WI38 (cell line): ENCODE measurements at regions not wholly inside any gene's neighbourhood (a gene's known extent, or its start where the extent isn't known, plus 50 kb on each side); places are given as distances from the start of the nearest gene placed in this dataset.

Experiments used
- H3K4me3 ChIP-seq: 2 replicates; pipeline ENCODE4 v1.5.1; 2011; ENCODE audit warnings: low read depth, mild to moderate bottlenecking, control low read depth, low read length
- TF ChIP-seq, protein P1 (sequence below): IDR thresholded peaks from 2 replicates; pipeline ENCODE4 v1.5.1; 2012; ENCODE audit warnings: low read depth, mild to moderate bottlenecking, control low read depth, low read length

DNA sequence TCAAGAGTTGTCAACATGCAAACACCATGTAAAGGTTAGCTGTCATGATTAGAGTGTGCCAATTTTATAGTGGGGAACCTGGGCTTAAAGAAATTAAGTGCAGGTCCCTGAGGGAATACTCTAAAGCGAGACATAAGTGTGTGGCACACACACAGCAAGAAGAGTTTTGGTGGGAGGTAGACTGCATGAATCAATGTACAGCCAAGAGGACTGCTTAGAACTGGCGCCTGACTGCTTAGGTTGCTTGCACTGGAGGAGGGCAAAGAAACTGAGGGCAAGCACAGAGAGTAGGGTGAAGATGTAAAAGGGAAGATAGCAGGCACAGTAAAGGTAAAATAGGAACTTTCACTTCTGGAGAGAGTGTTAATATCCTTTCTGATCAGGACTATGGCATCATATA, 184.9 kb downstream of the SOX2 start:
- TF ChIP-seq, protein P1, sequence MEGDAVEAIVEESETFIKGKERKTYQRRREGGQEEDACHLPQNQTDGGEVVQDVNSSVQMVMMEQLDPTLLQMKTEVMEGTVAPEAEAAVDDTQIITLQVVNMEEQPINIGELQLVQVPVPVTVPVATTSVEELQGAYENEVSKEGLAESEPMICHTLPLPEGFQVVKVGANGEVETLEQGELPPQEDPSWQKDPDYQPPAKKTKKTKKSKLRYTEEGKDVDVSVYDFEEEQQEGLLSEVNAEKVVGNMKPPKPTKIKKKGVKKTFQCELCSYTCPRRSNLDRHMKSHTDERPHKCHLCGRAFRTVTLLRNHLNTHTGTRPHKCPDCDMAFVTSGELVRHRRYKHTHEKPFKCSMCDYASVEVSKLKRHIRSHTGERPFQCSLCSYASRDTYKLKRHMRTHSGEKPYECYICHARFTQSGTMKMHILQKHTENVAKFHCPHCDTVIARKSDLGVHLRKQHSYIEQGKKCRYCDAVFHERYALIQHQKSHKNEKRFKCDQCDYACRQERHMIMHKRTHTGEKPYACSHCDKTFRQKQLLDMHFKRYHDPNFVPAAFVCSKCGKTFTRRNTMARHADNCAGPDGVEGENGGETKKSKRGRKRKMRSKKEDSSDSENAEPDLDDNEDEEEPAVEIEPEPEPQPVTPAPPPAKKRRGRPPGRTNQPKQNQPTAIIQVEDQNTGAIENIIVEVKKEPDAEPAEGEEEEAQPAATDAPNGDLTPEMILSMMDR: no peak
- H3K4me3 ChIP-seq: no peak overlapping the region

DNA sequence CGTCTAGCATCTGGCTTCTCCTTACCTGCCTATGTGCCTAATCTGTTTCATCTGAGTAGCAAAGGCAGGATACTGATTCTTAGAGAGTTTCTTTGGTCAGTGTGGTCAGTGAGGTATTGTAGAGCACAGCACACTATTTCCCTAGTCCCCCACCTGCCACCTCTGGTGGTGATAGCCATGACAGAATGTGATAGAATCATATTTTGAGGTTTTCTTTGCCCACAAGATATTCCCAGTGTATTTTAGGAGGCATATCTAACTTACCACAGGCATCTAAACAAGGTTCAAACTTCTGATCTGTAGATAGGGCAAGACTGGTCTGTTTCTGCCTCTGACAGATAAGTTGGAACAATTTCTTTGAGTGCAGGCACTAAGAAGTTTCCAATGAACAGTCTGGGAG, 188.0 kb downstream of the SOX2 start:
- TF ChIP-seq, protein P1: no peak
- no peak overlapping the region for H3K4me3 ChIP-seq

DNA sequence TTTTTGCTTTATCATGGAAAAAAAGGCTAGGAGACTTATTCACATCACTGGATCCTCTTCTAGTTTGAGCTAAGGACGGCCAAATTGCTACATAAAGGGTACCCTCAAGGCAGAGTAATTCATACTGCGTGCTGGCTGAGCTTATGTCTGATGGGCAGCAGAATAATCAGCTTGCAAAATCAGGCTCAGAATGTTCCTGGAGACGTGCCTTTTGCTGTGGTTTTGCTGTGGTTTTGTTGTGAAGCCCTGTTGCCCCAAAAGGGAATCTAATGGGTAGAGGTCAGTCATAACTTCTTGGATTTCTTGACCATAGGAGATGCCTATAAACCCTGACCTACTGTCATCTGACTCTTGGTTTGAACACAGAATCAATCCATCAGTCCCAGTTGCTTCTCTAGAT, 189.9 kb downstream of the SOX2 start:
- TF ChIP-seq, protein P1: no peak
- no peak overlapping the region for H3K4me3 ChIP-seq

DNA sequence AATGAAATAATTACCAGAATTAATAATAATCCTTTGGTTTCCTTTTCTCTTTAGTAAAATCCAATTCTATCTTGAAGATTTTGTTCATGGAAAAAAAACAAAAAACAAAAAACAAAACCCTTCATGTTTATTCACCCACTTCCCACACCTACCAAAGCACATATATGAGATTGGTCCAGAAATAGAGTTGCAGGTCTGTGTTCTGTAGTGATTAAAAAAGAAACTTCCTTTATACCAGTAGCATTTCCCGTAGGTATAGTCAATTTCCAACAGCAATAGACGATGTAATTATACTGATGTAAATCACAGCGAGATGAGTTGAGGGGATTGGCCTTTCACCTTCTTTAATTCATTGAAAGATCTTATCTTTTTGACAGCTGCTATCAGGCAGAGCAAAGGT, 194.6 kb downstream of the SOX2 start:
- no peak overlapping the region for H3K4me3 ChIP-seq
- TF ChIP-seq, protein P1: no peak

DNA sequence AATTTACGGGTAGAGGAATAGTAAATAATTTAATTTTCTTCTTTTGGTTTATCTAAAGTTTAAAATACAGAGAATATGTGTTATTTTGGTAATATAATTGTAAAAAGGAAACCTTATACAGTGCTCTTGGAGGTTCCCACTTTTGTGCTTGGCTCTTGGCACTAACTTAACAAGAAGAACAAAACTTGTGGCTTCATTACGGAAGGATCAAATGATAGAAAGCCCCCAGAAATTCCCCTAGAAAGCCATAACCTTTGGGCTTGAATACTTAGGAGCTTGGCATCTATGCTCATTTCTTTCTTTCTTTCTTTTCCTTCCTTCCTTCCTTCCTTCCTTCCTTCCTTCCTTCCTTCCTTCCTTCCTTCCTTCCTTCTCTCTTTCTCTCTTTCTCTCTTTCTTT, 197.5 kb downstream of the SOX2 start:
- TF ChIP-seq, protein P1: no peak
- no peak overlapping the region for H3K4me3 ChIP-seq

DNA sequence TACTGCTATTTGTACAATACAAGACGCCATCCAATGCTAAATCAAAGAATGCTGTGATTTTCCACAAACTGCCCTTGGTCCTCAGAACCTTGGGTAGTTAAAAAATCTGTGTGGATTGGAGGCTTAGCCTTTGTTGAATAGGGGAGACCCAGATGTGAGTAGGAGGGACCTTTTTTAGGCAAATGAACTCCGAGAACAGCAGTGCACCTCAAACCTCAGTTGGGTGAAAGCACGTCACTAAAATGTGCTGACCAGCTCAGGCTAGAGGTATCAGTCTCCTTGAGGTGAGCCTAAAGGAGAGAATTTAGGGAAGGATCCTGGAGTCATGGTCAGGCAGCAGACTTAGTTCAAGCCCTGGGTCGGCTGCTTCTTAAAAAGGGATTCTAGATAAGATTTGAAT, 200.7 kb downstream of the SOX2 start:
- no peak overlapping the region for H3K4me3 ChIP-seq
- TF ChIP-seq, protein P1: no peak

DNA sequence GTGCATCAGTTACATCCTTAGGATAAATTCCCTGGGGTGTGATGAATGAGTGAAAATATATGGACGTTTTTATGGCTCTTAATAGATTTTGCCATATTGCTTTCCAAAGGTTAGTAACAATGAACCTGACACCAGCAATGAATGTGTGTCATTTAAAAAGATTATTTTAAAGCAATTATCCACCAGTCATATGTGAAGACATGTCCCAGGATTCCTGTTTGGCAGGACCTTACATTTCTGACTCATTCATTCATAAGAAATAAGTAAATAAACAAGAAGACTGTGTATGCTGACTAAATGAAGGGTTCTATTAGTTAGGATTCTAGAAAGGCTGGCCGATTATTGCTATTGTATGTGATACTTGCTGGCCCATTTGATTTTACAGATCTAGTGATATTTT, 201.5 kb downstream of the SOX2 start:
- no peak overlapping the region for H3K4me3 ChIP-seq
- TF ChIP-seq, protein P1: no peak
